Small intestine (tissue), 7 donors: ENCODE measurements at regions not wholly inside any gene's neighbourhood (a gene's known extent, or its start where the extent isn't known, plus 50 kb on each side); places are given as distances from the start of the nearest gene placed in this dataset.

Experiments used
- DNase-seq, 2 donors: peaks; one replicate each; pipeline versions ENCODE4 v3.0.0 to v3.0.0-alpha.2; 2013
- FAIRE-seq: peaks from 2 replicates; lab custom pipeline; 2012; peaks lifted over from hg19 to GRCh38; lab: Jason Lieb, UNC
- H3K27ac ChIP-seq, 3 donors: one replicate each; pipeline ENCODE4 v1.5.1; 2013; ENCODE audit warnings: low read length in 2 of 3, mild to moderate bottlenecking in 2 of 3, control low read depth in 1 of 3, inconsistent platforms in 1 of 3, low read depth in 1 of 3, moderate library complexity in 1 of 3
- H3K27me3 ChIP-seq, 3 donors: one replicate each; pipeline ENCODE4 v1.6.1; 2013; ENCODE audit warnings: low read length in 3 of 3, inconsistent platforms in 1 of 3; ENCODE audit not compliant: control insufficient read depth in 3 of 3, insufficient read depth in 3 of 3
- H3K36me3 ChIP-seq, 3 donors: one replicate each; pipeline ENCODE4 v1.6.1; 2013; ENCODE audit warnings: low read length in 3 of 3, inconsistent platforms in 1 of 3, low read depth in 1 of 3, mild to moderate bottlenecking in 1 of 3, moderate library complexity in 1 of 3; ENCODE audit not compliant: control insufficient read depth in 3 of 3, insufficient read depth in 2 of 3
- H3K4me1 ChIP-seq, 3 donors: one replicate each; pipeline ENCODE4 v1.6.1; 2013; ENCODE audit warnings: low read length in 2 of 3, inconsistent platforms in 1 of 3, low read depth in 1 of 3, mild to moderate bottlenecking in 1 of 3, moderate library complexity in 1 of 3; ENCODE audit not compliant: control insufficient read depth in 3 of 3, insufficient read depth in 2 of 3
- H3K4me3 ChIP-seq, 3 donors: one replicate each; pipeline ENCODE4 v1.5.1; 2013; ENCODE audit warnings: low read length in 3 of 3, control low read depth in 1 of 3, inconsistent platforms in 1 of 3, low read depth in 1 of 3, mild to moderate bottlenecking in 1 of 3, moderate library complexity in 1 of 3
- H3K9me3 ChIP-seq, 2 donors: one replicate each; pipeline ENCODE4 v1.6.1; 2013; ENCODE audit warnings: low read depth in 1 of 2, low read length in 1 of 2; ENCODE audit not compliant: control insufficient read depth in 2 of 2, insufficient read depth in 1 of 2
- WGBS, 3 donors: extraction: QIAGEN DNeasy Blood & Tissue Kit; methylation state at CpG; one replicate each; pipeline ENCODE4 v1.1.7; 2013; 5-methylcytosine and 5-hydroxymethylcytosine counted together
- donor health status: healthy with polysubstance abuse.
- donor health status: control.
- donor health status: control.
- donor health status: Bipolar disorder and iron deficiency.
- donor health status: healthy.

DNA sequence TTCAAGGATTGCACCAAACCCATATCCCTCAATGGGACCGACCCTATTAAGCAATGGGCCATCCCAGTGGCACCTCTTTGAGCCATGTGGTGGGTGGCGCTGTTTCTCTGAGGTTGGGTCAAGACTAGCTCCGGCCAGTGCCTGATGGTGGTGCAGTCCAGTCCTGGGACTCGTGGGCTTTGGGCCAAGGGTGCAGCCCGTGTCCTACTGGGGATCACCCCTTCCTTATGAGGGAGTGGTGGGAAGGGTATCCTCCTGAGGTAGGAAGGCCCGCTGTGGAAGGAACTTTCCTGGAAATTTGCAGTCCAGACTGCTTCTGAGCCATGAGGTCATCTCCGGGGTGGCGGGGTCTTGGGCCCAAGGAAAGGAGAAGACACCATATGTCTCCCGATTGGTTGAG is 231.6 kb downstream of the SNRPN start:
- H3K9me3 ChIP-seq = peaks cover 12 to 84% of the 10 kb centered on the region in 2 donors
- H3K4me3 ChIP-seq = no peak overlapping the region
- WGBS, 3 donors = 84 to 86% (median 86%) methylated on average over 9 of the region's 9 CpGs
- no peaks in the 10 kb centered on the region for H3K36me3 ChIP-seq
- H3K27me3 ChIP-seq = no peaks in the 10 kb centered on the region
- H3K4me1 ChIP-seq = no peaks in the 10 kb centered on the region
- DNase-seq (no peak), FAIRE-seq (no peak)
- no peak overlapping the region for H3K27ac ChIP-seq

DNA sequence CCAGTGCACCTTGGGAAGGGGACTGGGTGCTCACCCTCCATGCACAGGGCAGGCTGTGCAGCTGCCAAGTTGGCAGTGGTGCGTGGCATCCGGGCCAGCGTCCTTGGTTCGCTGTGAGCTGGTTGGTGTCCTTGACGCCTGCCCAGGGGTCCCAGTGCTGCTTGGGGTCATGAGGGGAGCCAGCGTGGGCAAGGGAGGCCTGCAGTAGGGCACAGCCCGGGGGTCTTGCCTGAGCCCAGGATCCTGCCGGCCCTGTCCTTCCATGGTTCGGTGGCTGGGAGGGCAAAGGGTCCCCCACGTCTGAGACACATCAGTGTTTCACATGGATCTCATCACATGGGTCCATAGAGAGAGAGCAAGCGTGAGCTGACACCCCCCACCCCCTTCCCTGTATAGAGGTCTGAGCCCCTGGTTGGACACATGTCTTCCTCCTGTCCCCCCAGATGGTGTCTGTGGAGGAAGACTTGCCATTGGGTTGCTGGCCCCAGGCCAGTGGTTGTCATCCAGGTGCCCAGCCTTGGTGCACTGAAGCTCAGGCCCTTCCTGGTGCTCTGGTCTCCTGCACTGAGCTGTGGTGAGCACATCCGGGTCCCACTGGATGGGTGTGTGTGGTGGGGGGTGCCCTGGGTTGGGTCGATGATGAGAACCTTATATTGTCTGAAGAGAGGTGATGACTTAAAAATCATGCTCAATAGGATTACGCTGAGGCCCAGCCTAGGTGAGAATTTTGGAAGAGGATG is 232.3 kb downstream of the SNRPN start:
- WGBS, 3 donors = 84 to 90% (median 86%) methylated on average over 13 to 14 of the region's 14 CpGs
- Histone ChIP-seq H3K27me3 (no peaks in the 10 kb centered on the region), H3K27ac (no peak overlapping the region), H3K36me3 (no peaks in the 10 kb centered on the region), H3K4me1 (no peaks in the 10 kb centered on the region), H3K9me3 (peaks cover 13 to 86% of the 10 kb centered on the region in 2 donors), H3K4me3 (no peak overlapping the region)
- FAIRE-seq (no peak), DNase-seq (no peak)

DNA sequence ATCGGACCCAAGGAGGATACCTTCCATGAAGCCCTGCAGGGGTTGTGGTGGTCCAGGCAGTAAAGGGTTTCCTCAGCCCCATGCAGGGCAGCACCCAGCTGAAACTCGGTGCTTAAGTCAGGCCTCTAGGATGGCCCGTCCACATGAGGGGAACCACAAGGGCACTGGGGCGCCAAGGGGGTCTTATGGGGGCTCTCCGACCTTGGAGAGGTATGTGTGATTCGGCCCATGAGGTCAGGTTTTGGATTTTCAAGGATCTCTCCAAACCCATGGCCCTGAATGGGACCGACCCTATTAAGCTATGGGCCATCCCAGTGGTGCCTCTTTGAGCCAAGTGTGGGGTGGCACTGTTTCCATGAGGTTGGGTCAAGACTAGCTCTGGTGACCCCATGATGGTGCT is 233.3 kb downstream of the SNRPN start:
- DNase-seq (no peak), FAIRE-seq (no peak)
- no peak overlapping the region for H3K27ac ChIP-seq
- WGBS, 3 donors = 71 to 77% (median 72%) methylated on average over 7 of the region's 7 CpGs
- H3K27me3 ChIP-seq = no peaks in the 10 kb centered on the region
- H3K9me3 ChIP-seq = peaks cover 13 to 88% of the 10 kb centered on the region in 2 donors
- H3K4me1 ChIP-seq = no peaks in the 10 kb centered on the region
- H3K36me3 ChIP-seq = no peaks in the 10 kb centered on the region
- no peak overlapping the region for H3K4me3 ChIP-seq

DNA sequence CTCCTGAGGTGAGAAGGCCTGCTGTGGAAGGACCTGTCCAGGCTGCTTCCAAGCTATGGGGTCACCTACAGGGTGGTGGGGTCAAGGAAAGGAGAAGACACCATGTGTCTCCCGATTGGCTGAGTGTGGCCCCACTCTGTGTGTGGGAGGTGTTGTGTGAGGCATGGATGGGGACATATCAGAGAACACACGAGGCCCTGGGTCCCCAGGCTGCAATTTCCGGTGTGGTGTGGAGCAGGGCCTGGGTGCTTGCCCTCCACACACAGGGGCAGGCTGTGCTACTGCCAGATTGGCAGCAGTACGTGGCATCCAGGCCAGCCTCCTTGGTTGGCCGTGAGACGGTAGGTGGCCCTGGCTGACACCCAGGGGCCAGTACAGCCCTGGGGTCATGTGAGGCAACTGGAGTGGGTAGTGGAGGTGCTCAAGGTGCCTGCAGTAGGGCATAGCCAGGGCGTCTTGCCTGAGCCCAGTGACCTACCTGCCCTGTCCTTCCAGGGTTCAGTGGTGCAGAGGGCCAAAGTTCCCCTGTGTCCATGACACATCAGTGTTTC is 233.8 kb downstream of the SNRPN start:
- Histone ChIP-seq H3K4me3 (no peak overlapping the region), H3K4me1 (no peaks in the 10 kb centered on the region), H3K27ac (no peak overlapping the region), H3K27me3 (no peaks in the 10 kb centered on the region), H3K9me3 (peaks cover 9 to 88% of the 10 kb centered on the region in 2 donors), H3K36me3 (no peaks in the 10 kb centered on the region)
- FAIRE-seq (no peak), DNase-seq (no peak)
- 75 to 81% (median 78%) methylated on average over 7 of the region's 7 CpGs for WGBS, 3 donors

DNA sequence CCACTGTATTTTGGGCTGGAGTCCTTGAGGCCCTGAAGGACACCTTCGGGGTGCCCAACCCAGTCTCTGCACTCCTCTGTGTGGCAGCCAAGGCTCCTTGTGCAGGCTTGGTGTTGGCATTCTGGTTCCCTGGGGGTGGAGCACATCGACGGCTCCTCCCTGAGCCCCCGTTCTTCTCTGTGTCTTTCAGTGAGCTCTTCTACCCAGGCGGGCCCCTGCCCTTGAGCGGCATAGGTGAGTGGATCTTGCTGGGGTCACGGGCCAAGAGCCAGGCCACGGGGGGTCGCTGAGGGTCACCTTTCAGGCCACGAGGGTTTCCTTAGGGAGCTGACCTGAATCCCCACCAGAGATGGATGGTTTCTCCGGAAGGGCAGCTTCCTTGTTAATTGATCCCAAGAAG is 234.8 kb downstream of the SNRPN start:
- Histone ChIP-seq H3K4me1 (no peaks in the 10 kb centered on the region), H3K27ac (no peak overlapping the region), H3K36me3 (no peaks in the 10 kb centered on the region), H3K4me3 (no peak overlapping the region), H3K27me3 (no peaks in the 10 kb centered on the region), H3K9me3 (peaks cover 10 to 89% of the 10 kb centered on the region in 2 donors)
- WGBS, 3 donors = 79 to 81% (median 80%) methylated on average over 11 of the region's 11 CpGs
- DNase-seq (no peak), FAIRE-seq (no peak)

DNA sequence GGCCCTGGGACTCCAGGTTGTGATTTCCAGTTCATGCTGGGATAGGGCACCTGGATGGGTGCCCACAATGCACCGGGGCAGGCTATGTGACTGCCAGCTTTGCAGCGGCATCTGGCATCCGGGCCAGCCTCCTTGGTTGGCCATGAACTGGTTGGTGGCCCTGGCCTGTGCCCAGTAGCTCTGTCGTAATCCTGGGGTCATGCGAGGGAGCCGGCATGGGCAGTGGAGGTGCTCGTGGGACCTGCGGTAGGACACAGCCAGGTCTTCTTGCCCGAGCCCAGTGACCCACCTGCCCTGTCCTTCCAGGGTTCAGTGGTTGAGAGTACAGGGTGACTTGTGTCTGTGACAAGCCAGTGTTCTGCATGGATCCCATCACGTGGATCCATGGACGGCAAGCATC is 237.9 kb downstream of the SNRPN start:
- Histone ChIP-seq H3K9me3 (peaks cover 13 to 90% of the 10 kb centered on the region in 2 donors), H3K4me3 (no peak overlapping the region), H3K27ac (no peak overlapping the region), H3K36me3 (no peaks in the 10 kb centered on the region), H3K4me1 (no peaks in the 10 kb centered on the region), H3K27me3 (no peaks in the 10 kb centered on the region)
- WGBS, 3 donors = 83 to 93% (median 91%) methylated on average over 11 of the region's 11 CpGs
- no peak for FAIRE-seq
- no peak for DNase-seq

DNA sequence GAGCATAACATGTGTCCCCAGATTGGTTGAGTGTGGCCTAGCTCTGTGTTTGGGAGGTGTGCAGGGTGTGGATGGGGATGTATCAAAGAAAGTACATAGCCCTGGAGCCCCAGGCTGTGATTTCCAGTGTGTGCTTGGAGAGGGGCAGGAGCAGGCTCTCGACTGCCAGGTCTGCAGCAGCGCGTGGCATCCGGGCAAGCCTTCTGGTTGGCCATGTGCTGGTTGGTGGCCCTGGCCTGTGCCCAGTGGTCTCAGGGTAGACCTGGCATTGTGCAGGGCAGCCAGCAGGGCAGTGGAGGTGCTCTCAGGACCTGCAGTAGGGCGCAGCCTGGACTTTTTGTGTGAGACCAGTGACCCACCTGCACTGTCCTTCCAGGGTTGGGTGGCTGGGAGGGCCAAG is 231.5 kb downstream of the UBE3A start:
- H3K36me3 ChIP-seq = no peaks in the 10 kb centered on the region
- WGBS, 3 donors = 78 to 88% (median 81%) methylated on average over 4 to 5 of the region's 5 CpGs
- no peak overlapping the region for H3K4me3 ChIP-seq
- no peak for FAIRE-seq
- no peaks in the 10 kb centered on the region for H3K27me3 ChIP-seq
- peaks cover 11 to 81% of the 10 kb centered on the region in 2 donors for H3K9me3 ChIP-seq
- no peaks in the 10 kb centered on the region for H3K4me1 ChIP-seq
- no peak for DNase-seq
- no peak overlapping the region for H3K27ac ChIP-seq

DNA sequence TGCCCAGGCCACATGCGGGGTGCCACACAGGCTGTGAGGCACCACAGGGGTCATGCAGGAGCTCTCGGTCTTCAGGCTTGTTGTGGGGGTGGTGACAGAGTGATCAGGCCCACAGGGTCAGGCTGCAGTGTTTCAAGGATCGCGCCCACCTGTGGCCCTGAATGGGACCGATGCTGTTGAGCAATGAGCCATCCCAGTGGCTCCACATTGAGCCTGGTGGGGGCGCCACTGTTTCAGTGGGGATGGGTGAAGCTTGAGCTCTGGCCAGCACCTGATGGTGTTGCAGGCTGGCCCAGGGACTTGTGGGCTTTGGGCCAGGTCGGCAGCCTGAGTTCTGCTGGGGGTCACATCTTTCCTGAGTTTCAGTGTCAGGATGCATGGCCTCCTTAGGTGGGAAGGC is 230.1 kb downstream of the UBE3A start:
- no peak for FAIRE-seq
- no peaks in the 10 kb centered on the region for H3K36me3 ChIP-seq
- no peaks in the 10 kb centered on the region for H3K4me1 ChIP-seq
- 80 to 91% (median 82%) methylated on average over 7 of the region's 7 CpGs for WGBS, 3 donors
- DNase-seq = no peak
- peaks cover 13 to 86% of the 10 kb centered on the region in 2 donors for H3K9me3 ChIP-seq
- no peak overlapping the region for H3K27ac ChIP-seq
- H3K27me3 ChIP-seq = no peaks in the 10 kb centered on the region
- no peak overlapping the region for H3K4me3 ChIP-seq
